ENCODE measurements at regions not wholly inside any gene's neighbourhood (a gene's known extent, or its start where the extent isn't known, plus 50 kb on each side); places are given as distances from the start of the nearest gene placed in this dataset.

DNA sequence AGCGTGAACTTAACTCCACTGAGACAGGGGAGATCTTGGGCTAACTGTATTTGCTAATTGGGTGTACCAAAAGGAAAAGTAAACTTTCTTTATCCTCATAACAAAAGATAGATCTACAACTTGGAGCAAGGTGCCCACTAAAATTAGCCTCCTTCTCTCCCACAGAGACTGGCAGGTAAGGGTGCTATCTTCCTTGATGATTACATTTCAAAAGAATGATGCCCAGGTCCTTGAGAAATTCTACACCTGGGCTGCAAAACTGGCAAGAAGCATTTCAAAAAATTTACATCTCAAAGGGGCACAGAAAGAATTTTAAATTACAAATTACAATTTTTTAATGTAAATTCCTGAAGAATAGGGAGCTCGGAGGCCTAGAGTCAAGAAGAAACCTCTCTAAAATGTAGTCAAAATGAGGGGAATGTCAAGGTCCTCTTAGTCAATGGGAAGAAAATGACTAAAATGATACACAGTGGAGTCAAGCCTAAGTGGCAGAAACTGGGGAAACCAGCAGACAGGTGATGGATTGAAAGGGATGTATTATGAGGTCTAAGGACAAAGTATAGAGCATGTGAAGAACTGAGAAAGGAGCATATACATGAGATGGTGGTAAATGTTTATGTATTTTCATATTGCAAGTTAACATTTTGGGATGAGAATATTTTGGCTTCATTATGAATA, 348.3 kb upstream of the TUSC1 start:
- no peak for DNase-seq

DNA sequence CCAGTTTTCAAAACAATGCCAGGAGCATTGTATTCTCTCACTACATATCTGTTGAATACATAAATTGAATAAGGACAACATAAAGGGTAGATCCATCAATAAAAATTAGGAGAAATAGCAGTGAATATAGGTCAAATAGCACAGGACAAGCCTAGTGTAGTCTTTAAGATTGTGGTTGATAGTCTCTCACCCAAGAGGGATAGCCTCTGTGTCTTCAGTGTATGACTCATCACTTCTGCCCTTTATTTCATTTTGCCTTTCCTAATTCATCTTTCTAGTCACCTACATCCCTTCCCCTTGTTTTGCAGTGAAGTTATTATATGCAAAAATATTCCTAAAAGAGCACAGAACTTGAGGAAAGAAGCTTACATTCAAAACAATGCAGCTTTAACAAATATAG, 335.0 kb upstream of the TUSC1 start:
- DNase-seq, result no peak

DNA sequence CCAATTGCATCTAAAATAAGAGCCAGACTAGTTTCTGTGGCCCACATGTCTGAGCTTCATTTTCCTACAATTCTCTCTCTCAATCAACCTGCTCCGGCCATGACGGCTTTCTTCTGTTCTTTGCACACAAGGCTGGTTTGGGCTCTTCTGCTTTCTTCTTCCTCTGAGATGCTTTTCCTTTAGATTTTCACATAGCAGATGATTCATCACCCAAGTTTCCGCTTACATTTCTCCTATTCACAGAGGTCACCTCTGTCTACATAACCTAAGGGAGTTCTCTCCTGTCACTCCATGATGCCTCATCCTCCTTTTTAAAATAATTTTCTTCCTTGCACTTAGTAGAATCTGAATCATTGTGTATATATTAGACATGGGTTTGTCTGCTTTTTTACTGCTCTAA, 334.6 kb upstream of the TUSC1 start:
- DNase-seq, result no peak

DNA sequence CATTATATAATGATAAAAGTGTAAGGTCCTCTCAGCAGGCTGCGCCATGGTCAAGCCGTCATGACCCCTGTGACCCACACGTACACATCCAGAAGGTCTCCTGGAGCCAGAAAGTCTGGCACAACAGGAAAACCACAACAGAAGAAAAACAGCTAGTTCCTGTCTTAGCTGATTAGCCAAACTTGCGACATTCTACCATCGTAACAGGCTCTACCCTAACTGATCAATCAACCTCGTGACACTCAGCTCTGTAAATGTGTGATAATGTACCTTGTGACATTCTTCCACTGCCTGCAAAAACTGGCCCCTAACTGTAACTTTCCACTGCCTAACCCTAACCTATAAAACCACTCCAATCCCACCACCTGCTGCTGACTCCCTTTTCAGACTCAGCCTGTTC, 316.4 kb upstream of the TUSC1 start:
- no peak for DNase-seq

DNA sequence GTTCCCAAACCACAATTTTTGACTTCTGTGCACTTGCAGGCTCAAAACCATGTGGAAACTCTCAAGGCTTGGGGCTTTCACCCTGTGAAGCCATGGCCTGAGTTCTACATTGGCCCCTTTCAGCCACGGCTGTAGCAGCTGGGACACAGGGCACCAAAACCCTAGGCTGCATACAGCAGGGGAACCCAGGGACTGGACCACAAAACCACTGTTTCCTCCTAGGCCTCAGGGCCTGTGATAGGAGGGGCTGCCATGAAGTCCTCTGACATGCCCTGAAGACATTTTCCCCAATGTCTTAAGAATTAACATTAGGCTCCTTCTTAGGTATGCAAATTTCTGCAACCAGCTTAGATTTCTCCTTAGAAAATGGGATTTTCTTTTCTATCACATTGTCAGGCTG, 312.1 kb upstream of the TUSC1 start:
- DNase-seq, result no peak

DNA sequence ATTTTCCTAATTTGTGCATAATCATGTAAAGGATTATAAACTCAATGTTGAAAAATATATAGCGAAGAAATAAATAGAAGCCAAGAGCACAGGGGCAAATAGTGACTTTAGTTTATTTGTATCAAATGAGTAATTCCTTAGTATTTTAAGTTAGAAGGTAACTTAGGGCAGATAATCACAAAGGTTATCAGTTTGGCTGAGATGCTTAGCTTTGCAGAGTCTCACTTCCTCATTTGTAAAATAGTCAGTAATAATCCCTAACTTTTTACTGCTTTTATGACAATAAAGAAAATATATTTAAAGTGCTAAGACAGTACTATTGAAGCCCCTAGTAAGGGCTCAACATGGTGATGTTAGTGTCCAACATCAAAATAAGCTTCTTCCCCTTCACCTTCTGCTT, 297.4 kb upstream of the TUSC1 start:
- DNase-seq, result no peak

DNA sequence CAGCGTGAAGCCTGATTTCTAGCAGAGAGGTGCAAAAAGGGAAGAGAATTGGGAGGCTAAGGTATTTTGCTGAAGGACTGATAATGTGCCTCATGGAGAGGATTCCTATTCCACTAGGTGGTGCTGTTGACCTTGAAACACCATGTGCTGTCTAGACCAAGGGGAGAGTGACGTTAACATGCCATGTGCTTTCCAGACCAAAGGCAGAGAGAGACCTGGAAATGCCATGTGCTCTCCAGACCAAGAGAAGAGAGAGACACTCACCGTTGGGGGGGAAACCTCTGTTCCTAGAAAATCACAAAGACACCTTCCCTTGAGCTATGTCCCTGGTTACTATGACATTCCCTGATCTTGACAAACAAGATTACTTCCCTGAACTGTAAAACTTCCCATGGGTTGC, 286.0 kb upstream of the TUSC1 start:
- DNase-seq, result peak; percentile 42

DNA sequence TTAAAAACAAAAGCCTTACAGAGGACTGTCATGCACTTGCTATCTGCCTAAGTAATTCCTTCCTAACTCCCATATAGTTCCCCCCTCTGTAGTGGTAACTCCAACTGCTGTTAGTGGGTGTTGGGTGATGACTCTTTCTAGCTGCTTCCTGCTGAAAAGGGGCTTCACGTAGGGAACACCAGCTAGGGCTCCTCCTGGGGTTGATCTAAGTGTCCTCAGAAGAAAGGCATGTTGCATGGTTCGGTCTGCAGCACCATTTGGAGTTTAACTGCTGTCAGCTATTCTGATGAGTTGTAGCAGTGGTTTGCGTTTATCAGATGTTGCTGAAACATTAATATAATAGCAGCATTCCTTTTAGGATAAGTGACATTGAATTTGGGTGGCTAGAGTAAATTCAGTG, 281.9 kb upstream of the TUSC1 start:
- DNase-seq, result no peak

DNA sequence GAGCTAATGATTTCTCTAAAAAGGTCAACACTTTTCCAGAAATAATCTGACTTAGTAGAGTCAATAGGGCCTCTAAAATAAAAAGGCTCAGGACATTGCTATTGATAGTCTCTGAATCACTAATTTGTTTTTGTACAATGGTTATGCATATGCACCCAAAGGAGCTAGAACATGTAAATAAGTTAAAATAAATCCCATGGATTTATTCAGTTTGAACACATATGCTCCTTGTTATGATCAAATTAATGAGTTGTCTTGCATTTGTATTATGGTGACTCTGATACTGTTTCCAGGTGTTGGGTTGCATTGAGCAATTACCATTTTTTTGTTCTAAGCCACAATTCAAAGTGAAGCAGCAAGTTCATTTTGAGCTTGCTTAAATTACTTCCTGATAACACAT, 276.0 kb upstream of the TUSC1 start:
- DNase-seq, result no peak

DNA sequence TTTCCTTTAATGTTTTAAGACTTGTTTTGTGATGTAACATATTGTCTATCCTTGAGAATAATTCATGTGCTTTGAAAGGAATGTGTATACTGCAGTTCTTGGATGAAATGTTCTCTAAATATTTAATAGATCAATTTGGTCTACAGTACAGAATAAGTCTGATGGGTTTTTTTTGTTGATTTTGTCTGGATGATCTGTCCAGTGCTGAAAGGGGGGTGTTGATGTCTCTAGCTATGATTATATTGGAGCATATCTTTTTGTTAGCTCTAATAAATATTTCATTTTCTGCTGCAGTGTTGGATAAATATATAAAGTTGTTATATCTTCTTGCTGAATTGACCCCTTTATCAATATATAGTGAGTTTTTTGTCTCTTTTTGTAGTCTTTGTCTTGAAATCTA, 269.9 kb upstream of the TUSC1 start:
- DNase-seq, result no peak

DNA sequence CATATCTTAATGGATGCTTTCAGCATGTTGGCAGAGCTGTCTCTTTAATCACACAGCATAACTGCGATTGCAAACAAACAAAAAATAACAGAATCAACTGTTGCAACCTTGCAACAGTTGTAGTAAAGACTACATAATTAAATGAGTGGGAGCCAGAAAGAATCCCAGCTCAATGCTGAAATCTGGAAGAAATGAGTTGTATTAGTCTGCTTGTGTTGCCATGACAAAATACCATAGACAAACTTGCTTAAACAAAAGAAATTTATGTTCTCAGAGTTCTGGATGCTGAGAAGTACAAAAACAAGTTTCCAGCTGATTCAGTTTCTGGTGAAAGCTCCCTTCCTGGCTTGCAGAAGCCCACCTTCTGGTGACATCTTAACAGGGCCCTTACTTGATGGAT, 260.9 kb upstream of the TUSC1 start:
- no peak for DNase-seq

DNA sequence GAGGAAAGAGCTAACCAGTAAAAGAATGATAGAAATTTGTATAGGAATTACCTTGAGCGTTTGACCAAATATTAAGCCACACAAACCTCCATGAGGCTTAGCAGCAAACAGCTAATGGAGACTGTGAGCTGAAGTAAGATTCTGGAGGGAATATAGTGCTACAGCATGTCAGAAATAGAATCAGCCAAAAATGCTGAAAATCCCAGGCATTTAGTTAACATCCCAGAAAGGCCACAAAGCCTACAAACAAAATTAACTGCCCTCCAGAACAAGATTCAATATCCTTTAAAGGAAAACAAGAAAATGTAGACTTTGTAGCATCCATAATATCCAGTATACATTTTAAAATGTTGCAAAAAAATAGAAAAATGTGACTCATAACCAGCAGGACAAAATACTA, 257.8 kb upstream of the TUSC1 start:
- DNase-seq, result no peak

DNA sequence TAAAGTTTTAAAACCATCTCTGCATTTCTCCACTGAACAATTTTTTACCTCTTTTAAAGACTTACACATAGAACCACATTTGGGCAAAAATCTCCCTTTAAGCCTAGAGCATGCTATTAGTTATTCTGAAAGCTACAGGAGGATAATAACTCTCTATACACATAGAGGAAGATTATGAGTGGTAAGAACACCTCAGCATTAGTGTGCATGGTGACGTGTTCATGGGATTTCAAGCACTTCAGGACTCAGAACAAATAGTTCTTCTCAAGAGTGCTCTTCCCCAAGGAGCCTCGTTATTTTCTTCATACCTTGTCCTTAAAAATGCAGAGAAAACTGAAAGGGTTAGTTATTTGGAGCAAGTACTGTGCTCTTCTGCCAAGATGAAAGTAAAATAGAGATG, 256.9 kb upstream of the TUSC1 start:
- DNase-seq, result no peak

DNA sequence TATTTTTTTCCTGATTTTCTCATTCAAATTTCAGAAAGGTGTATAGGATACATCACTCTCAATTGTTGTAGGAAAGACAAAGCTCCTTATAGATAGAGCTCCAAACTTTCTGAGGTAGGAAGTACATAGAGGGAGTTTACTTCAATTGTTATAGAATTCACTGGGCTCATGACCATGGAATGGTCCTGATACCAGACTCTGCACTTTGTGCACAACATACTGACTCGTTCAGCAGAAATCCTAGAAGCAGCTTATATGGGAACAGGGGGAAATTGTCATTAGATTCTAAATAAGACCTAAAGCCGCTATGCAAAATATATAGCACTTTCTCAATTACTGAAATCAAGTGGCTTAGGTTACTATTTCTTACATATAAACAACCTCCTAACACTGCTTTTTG, 240.5 kb upstream of the TUSC1 start:
- no peak for DNase-seq

DNA sequence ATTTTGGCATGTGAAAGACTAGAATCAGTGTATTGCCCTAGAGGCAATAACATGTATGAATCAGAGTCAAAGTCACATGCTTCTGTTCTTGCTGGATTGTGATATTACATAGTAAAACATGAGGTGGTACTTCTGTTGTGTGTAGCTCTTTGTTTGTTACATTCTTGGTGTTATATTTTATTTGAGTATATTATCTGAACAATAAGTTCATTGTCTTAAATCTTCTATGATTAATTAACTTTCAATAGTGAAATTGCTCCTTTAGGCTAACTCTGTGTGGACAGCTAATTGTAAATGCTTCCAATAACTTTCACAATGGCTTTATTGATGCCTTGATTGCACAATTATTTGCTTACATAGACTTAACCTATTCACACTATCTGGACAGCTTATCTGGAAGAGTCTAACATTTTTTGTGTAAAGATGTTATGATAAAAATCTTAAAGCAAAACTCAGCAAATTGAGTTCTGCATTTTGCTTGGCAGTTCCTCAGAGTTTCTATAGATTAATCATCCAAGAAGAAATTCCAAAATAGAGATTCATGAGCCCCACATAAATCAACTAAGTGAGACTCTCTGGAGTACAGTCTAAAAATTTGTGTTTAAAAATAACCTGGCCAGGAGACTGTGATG, 239.6 kb upstream of the TUSC1 start:
- no peak for DNase-seq

DNA sequence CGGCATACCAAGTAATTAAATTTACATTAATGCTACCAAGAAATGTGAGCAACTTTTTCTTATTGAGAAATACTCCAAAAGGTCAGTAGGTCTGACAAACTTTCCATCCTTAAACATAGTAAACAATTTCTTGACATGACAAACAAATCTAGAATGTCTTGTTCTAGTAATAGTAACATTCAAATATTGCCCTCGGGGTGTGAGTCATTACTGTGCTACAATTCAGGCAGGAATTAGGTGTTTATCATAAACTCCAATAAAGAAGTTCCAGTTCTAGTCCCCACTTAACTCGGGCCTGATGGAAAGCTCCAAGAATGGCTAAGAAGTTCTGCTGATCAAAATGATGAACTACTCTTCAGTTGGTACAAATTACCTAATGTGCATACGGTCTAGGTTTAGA, 235.6 kb upstream of the TUSC1 start:
- DNase-seq, result no peak

DNA sequence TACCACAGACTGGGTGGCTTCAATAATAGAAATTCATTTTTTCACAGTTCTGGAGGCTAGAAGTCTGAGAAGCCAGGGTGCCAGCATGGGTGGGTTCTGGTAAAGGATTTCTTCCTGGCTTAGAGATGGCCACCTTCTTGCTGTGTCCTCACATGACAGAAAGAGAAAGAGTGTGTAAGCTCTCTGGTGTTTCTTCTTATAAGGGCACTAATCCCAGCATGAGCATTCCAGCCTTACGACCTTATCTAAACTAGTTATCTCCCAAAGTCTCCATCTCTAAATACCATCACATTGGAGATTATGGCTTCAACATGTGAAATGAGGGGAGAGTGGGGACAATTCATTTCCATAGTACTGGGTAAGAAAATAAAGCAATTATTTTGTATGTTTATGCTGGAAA, 226.5 kb upstream of the TUSC1 start:
- no peak for DNase-seq

DNA sequence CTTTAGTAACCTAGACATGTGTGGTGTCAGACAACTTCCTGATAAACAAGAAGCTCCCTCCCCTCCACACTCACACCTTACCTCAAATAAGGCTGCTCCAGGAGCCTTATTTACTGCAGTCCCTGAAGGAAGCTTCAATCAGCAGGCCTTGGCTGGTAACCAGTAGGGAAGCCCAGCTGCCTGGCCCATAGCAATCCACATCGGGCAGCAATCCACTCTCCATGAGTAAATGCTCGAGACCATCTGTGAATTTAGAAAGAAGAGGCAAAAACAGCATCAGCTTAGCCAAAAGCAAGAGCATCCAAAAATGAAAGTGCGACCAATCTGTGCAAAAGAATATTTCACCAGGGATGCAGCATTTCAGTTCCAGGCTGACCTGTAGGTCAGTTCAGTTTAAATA, 213.3 kb upstream of the TUSC1 start:
- no peak for DNase-seq

DNA sequence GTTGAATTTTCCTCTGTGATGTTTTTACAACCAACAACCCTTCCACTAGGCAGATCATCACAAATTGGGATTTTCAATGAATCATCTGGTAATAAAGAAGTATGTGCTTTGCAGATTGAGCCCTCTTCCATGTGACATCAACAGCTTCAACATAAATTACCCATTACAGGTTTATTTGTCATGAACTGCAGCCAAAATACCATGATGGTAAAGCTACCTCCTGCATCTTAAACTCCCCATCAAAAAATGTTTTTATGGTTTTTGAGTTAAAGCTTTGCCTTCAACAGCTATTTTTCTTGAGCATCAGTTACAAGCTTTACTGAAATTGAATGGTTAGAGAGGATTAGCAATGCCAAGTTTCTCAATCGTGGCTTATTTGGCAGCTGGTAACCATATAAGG, 211.4 kb upstream of the TUSC1 start:
- DNase-seq, result no peak

DNA sequence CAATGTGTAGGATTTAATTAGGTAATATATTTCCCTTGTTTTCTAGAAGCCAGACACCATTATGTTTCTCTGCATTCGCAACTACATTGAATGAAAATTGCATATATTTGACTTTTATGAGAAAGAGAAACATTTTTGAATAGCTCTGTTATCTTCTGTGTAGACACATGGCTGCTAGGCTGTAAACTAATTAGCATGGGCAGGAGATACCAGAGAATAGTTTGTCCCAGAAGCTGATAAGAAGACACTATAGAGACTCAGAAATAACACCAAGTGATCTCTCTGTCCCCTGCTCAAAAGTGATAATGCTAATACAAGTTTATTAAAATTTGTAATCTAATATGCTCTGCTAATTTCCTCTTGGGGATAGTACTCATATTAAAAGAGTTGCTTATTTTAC, 198.0 kb upstream of the TUSC1 start:
- no peak for DNase-seq

DNA sequence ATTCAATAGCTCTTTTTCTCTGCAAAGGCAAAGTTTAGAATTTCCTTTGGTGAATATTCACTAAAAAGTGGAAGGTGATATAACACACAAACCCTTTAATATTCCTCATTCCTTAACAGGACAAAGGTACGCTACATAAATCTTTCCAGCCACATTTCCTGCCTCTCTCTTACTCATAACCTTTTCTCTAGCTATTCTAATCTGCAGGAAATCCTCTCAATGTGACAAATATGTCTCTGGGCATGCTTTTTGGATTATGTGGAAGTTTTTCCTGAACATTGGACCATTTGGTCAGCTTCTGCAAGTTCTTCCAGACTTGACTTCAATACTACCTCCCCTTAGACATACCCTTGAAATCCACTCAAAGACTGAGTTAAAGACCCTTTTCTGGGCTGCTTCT, 186.3 kb upstream of the TUSC1 start:
- no peak for DNase-seq

DNA sequence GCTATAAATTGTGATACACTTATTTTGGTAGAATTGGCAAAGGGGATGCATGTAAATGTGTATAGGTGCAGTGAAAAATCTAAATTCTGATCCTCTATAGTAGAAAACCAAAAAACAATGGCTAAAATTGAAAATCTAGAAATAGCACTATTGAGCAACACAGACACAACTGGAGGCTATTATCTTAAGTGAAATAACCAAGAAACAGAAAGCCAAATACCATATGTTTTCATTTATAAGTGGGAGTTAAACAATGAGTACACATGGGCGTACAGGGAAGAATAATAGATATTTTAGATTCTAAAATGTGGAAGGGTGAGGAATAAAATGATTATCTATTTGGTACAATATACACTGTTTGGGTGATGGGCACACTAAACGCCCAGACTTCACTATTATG, 183.2 kb upstream of the TUSC1 start:
- no peak for DNase-seq

DNA sequence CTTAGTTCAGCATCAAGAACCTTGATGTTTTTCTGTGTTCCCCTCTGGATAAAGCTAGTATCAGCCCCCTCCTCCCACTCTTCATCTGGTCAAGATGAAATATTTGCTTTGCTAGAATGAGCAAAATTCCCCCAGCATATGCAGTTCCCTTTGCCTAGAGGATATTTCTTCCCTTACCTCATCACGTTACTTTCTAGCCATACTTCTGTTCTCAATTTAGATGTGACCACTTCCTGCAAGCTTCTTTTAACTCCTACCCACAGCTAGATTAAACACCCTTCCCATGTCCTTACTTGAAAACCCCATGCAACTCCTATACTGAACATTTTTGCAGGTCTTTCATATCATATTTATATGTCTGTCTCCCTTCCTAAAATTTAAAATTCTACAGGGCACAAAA, 178.9 kb upstream of the TUSC1 start:
- DNase-seq, result no peak

DNA sequence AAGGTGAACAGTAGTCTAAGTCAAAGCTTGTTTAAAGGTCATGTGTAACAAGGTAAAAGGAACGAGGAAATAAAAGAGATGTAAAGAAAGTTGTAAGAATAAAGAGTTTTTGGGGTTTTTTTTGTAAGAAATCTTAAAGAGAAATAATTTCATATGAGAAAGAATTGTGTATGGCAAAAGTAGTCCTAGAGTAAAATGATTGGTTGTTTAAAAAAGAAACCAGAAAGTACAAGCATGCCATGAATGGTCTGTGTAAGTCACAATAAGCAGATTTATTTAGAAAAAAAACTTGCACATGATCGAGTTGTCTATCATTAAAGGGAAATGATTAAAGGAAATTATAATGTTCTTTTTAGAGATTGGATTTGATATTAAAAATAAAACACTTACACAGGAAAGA, 172.6 kb upstream of the TUSC1 start:
- no peak for DNase-seq

DNA sequence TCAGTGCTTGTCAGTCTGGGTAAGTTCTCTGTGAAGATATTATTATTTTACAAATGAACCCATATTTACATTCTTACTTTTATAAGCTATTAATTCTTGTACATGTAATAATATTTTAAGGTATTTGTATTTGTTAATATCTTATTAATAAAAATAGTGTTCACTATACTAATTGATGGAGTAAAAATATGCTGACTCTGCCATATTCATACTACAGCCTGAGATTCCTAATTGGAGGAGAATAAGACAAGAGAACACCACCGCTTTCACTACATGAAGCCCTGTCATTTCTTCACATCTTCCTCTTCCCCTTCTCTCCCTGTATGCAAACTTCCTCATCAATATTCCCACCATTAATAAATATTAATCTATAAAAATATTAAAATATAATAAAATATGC, 167.6 kb upstream of the TUSC1 start:
- DNase-seq, result no peak

Data from DMS153 (cell line).